A549 (cell line): ENCODE measurements at regions not wholly inside any gene's neighbourhood (a gene's known extent, or its start where the extent isn't known, plus 50 kb on each side); places are given as distances from the start of the nearest gene placed in this dataset.
"Not testable (repeated sequence)": the region's sequence is repeated elsewhere in the genome, so short reads cannot be mapped to it uniquely, and the experiment has no call there.

Experiments used
- ATOH8 ChIP-seq: fragments of 250-450 bp; sonication (Bioruptor Pico); IDR thresholded peaks from 2 replicates; pipeline ENCODE4 v1.5.0; 2020; ENCODE audit warnings: low read depth, mild to moderate bottlenecking, moderate library complexity
- CHD2 ChIP-seq: fragments of 150-350 bp; IDR thresholded peaks from 2 replicates; pipeline ENCODE4 v1.6.1; 2014; ENCODE audit warnings: low read length; ENCODE audit not compliant: partially characterized antibody
- CTCF ChIP-seq: fragments of >200 bp; sonication (Bioruptor Twin); formaldehyde crosslinking; IDR thresholded peaks from 3 replicates; pipeline ENCODE4 v1.5.1; 2016
- EP300 ChIP-seq, 2 experiments: fragments of >200 bp; sonication (Bioruptor Twin); formaldehyde crosslinking; IDR thresholded peaks; 2 replicates in 1 of 2; 3 replicates in 1 of 2; pipeline ENCODE4 v1.6.1; 2016 to 2017
- ESRRA ChIP-seq: fragments of 150-350 bp; IDR thresholded peaks from 2 replicates; pipeline ENCODE4 v1.6.1; 2014; ENCODE audit warnings: mild to moderate bottlenecking, low read length, borderline replicate concordance
- FOSL2 ChIP-seq, 2 experiments: fragments of 450-650 bp in 1 of 2; fragments of >200 bp in 1 of 2; sonication (Bioruptor Twin) in 1 of 2; formaldehyde crosslinking; IDR thresholded peaks; 2 replicates each; pipeline versions ENCODE4 v1.5.0 to v1.6.1; 2016 to 2020; ENCODE audit warnings: mild to moderate bottlenecking in 1 of 2, moderate library complexity in 1 of 2
- KDM1A ChIP-seq: fragments of 200-600 bp; sonication (generic); IDR thresholded peaks from 2 replicates; pipeline ENCODE4 v1.6.1; 2016; ENCODE audit warnings: low read depth, mild to moderate bottlenecking
- KDM5A ChIP-seq: fragments of 200-600 bp; sonication (generic); IDR thresholded peaks from 2 replicates; pipeline ENCODE4 v1.6.1; 2016; ENCODE audit warnings: antibody characterized with exemption, mild to moderate bottlenecking
- POLR2A ChIP-seq: IDR thresholded peaks from 2 replicates; pipeline ENCODE4 v1.6.1; 2012; ENCODE audit warnings: mild to moderate bottlenecking, low read length
- RCOR1 ChIP-seq: fragments of 150-350 bp; IDR thresholded peaks from 2 replicates; pipeline ENCODE4 v1.6.1; 2014; ENCODE audit warnings: antibody characterized with exemption, low read length, low read depth
- RFX5 ChIP-seq: fragments of 450-650 bp; IDR thresholded peaks from 2 replicates; pipeline ENCODE4 v1.7.1; 2014; ENCODE audit warnings: antibody characterized with exemption, mild to moderate bottlenecking, moderate library complexity

DNA sequence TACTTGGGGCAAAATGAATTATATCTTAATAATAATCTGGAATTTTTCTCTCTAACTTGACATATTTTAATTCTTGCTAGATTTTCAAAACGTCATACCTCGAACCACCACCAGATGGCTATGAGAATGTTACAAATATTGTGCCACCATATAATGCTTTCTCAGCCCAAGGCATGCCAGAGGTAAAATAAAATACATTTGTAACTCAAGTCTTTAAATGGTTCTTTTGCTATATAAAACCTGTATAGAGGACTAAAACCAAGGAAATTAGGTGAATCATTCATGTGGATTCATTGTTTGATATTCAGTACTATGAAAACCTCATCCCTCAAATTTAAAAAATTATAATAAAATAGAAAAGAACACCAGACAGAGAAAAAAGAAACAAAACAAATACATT lies 72.2 kb upstream of the XKR3 start:
- TF ChIP-seq FOSL2 (IDR thresholded peaks at IDR 0.05); FOSL2 (CRISPR knock-in tag; IDR thresholded peaks at IDR 0.05); ESRRA; CTCF; KDM1A; RCOR1; EP300 (IDR thresholded peaks at IDR 0.05); POLR2A; ATOH8 (CRISPR knock-in tag); KDM5A; CHD2; RFX5: not testable (repeated sequence)
